Endothelial cell of umbilical vein (primary cell): ENCODE measurements at regions not wholly inside any gene's neighbourhood (a gene's known extent, or its start where the extent isn't known, plus 50 kb on each side); places are given as distances from the start of the nearest gene placed in this dataset.

Experiments
- BruUV-seq: library from RNA; stranded (reverse); fragments of 400-500 nt; replicated peaks from 2 replicates; lab custom pipeline; 2021; lab: Mats Ljungman, UMichigan
- CTCF ChIA-PET: fragments of 300-600, 350-600 bp; sonication (Branson Sonifier 250); formaldehyde crosslinking; loops from one replicate; lab custom pipeline; 2021; ENCODE audit warnings: antibody characterized with exemption, inconsistent platforms; lab: Charles Lee
- POLR2A ChIA-PET: fragments of 300-600, 350-600 bp; sonication (Branson Sonifier 250); formaldehyde crosslinking; loops from one replicate; lab custom pipeline; 2021; ENCODE audit warnings: antibody characterized with exemption, inconsistent platforms; lab: Charles Lee
- DNase-seq: peaks from one replicate; pipeline ENCODE4 v3.0.0-alpha.2; 2011; ENCODE audit warnings: low read depth, low spot score
- FAIRE-seq: peaks from 2 replicates; lab custom pipeline; 2011; peaks lifted over from hg19 to GRCh38; lab: Jason Lieb, UNC
- H2AFZ ChIP-seq: 2 replicates; pipeline ENCODE4 v1.6.0; 2012; ENCODE audit warnings: low read depth, low read length, control low read depth, inconsistent platforms
- H3K27ac ChIP-seq: 2 replicates; pipeline ENCODE4 v1.5.1; 2011; ENCODE audit warnings: low read depth, mild to moderate bottlenecking, control low read depth, low read length, moderate library complexity; ENCODE audit not compliant: insufficient read depth
- H3K27me3 ChIP-seq, 2 experiments: 2 replicates each; pipeline versions ENCODE4 v1.6.0 to v1.6.1; 2011; ENCODE audit warnings: low read length in 2 of 2, mixed read lengths in 1 of 2; ENCODE audit not compliant: control insufficient read depth in 2 of 2, insufficient read depth in 2 of 2
- H3K36me3 ChIP-seq, 2 experiments: 2 replicates in 1 of 2; 3 replicates in 1 of 2; pipeline ENCODE4 v1.5.1; 2011; ENCODE audit warnings: low read length in 2 of 2, mild to moderate bottlenecking in 1 of 2, moderate library complexity in 1 of 2; ENCODE audit not compliant: control insufficient read depth in 2 of 2, insufficient read depth in 2 of 2; ENCODE audit errors: extremely low read depth in 1 of 2
- H3K4me1 ChIP-seq: 3 replicates; pipeline ENCODE4 v1.5.1; 2011; ENCODE audit warnings: mild to moderate bottlenecking, low read length; ENCODE audit not compliant: control insufficient read depth, insufficient read depth; ENCODE audit errors: extremely low read depth
- H3K4me2 ChIP-seq: 2 replicates; pipeline ENCODE4 v1.6.1; 2011; ENCODE audit warnings: low read length, control low read depth, mixed read lengths; ENCODE audit not compliant: insufficient read depth
- H3K4me3 ChIP-seq, 3 experiments: fragments of 200-600 bp in 1 of 3; sonication (generic), shearing (Covaris generic) in 1 of 3; replicated peaks in 1 of 3; 2 replicates each; pipeline ENCODE4 v1.5.1; 2011 to 2016; ENCODE audit warnings: control low read depth in 3 of 3, low read length in 3 of 3, mild to moderate bottlenecking in 2 of 3, inconsistent platforms in 1 of 3, low read depth in 1 of 3, moderate library complexity in 1 of 3; ENCODE audit not compliant: insufficient read depth in 1 of 3
- H3K79me2 ChIP-seq: 2 replicates; pipeline ENCODE4 v1.6.0; 2012; ENCODE audit warnings: low read length, inconsistent platforms; ENCODE audit not compliant: control insufficient read depth, insufficient read depth
- H3K9ac ChIP-seq: replicated peaks from 2 replicates; pipeline ENCODE3; 2011; ENCODE audit warnings: low read length, control low read depth; ENCODE audit not compliant: insufficient read depth; ENCODE audit errors: extremely low read depth
- H3K9me1 ChIP-seq: replicated peaks from 3 replicates; pipeline ENCODE4 v1.6.0; 2011; ENCODE audit warnings: mild to moderate bottlenecking, low read length; ENCODE audit not compliant: control insufficient read depth, insufficient read depth; ENCODE audit errors: extremely low read depth
- H3K9me3 ChIP-seq: replicated peaks from 2 replicates; pipeline ENCODE4 v1.5.1; 2012; ENCODE audit warnings: low read length, inconsistent platforms; ENCODE audit not compliant: control insufficient read depth, insufficient read depth
- H4K20me1 ChIP-seq: replicated peaks from 2 replicates; pipeline ENCODE3; 2011; ENCODE audit warnings: mild to moderate bottlenecking, low read length; ENCODE audit not compliant: control insufficient read depth, insufficient read depth; ENCODE audit errors: extremely low read depth
- CTCF ChIP-seq, 2 donors: IDR thresholded peaks; 1 replicate in 1 of 2; 2 replicates in 1 of 2; pipeline ENCODE4 v1.5.1; 2011; ENCODE audit warnings: low read length in 2 of 2, mild to moderate bottlenecking in 2 of 2, moderate library complexity in 2 of 2, control low read depth in 1 of 2, inconsistent platforms in 1 of 2, low read depth in 1 of 2; ENCODE audit not compliant: insufficient read depth in 1 of 2; ENCODE audit errors: extremely low read depth in 1 of 2
- EZH2 ChIP-seq: IDR thresholded peaks from 2 replicates; pipeline ENCODE4 v1.6.1; 2012; ENCODE audit warnings: borderline replicate concordance, low read depth, mild to moderate bottlenecking, moderate library complexity, low read length, inconsistent platforms; ENCODE audit not compliant: severe bottlenecking
- FOS ChIP-seq: IDR thresholded peaks from 2 replicates; pipeline ENCODE4 v1.6.1; 2011; ENCODE audit warnings: mild to moderate bottlenecking, low read length, moderate library complexity, borderline replicate concordance; ENCODE audit not compliant: insufficient read depth
- GATA2 ChIP-seq: IDR thresholded peaks from 2 replicates; pipeline ENCODE4 v1.7.0; 2011; ENCODE audit warnings: low read depth, mild to moderate bottlenecking, moderate library complexity, mixed read lengths, low read length; ENCODE audit not compliant: insufficient read length, insufficient read depth
- JUN ChIP-seq: IDR thresholded peaks from 2 replicates; pipeline ENCODE4 v1.6.1; 2011; ENCODE audit warnings: borderline replicate concordance, low read depth; ENCODE audit not compliant: insufficient read length, insufficient read depth
- MAX ChIP-seq: IDR thresholded peaks from 2 replicates; pipeline ENCODE4 v1.6.1; 2011; ENCODE audit not compliant: insufficient read depth, insufficient read length
- MYC ChIP-seq: IDR thresholded peaks from one replicate; pipeline ENCODE4 v1.6.1; 2011; ENCODE audit warnings: mild to moderate bottlenecking, low read depth, low read length
- POLR2A ChIP-seq: IDR thresholded peaks from 2 replicates; pipeline ENCODE4 v1.6.1; 2012; ENCODE audit warnings: low read depth, mild to moderate bottlenecking, control low read depth, low read length
- POLR2AphosphoS5 ChIP-seq: IDR thresholded peaks from 2 replicates; pipeline ENCODE4 v1.6.1; 2012; ENCODE audit warnings: low read depth, mild to moderate bottlenecking, control low read depth, low read length, moderate library complexity; ENCODE audit not compliant: insufficient read depth
- dilution Hi-C: fragments of 300-500 bp; cut with MboI; formaldehyde crosslinking; loops from one replicate; pipeline ENCODE4 v1.15.0; 2019; ENCODE audit warnings: low sequenced_read_pairs; ENCODE audit not compliant: extremely low pct_ligation_motif_present
- intact Hi-C: fragments of 100-400 bp; cut with micrococcal nuclease; formaldehyde crosslinking; loops from one replicate; pipeline ENCODE4 v1.10.0; 2022

- CTCF ChIA-PET, result no interaction called here
- H3K79me2 ChIP-seq, result no peaks in the 10 kb centered on the region
- POLR2A ChIA-PET, result no interaction called here
- no TSS peak for BruUV-seq
- H3K4me3 ChIP-seq, result no peak overlapping the region
- H3K9me1 ChIP-seq, result no peaks in the 10 kb centered on the region
- no peak for FAIRE-seq
- H3K4me2 ChIP-seq, result no peak overlapping the region
- H3K27me3 ChIP-seq, result no peaks in the 10 kb centered on the region
- dilution Hi-C loops (no loop called here), intact Hi-C loops (no loop called here)
- H3K4me1 ChIP-seq, result no peaks in the 10 kb centered on the region
- H2AFZ ChIP-seq, result no peak overlapping the region
- H3K36me3 ChIP-seq, result no peaks in the 10 kb centered on the region
- H3K27ac ChIP-seq, result no peak overlapping the region
- no peak for DNase-seq
- H3K9me3 ChIP-seq, result no peaks in the 10 kb centered on the region
- H4K20me1 ChIP-seq, result no peaks in the 10 kb centered on the region
- no peak overlapping the region for H3K9ac ChIP-seq
- TF ChIP-seq POLR2A (no peak), JUN (no peak), POLR2AphosphoS5 (no peak), CTCF (IDR thresholded peaks at IDR 0.05; ENCODE audit: extremely low read depth in 1 of 2, insufficient read depth in 1 of 2, low read depth in 1 of 2, low read length in 2 of 2) (no peak), MYC (no peak), MAX (no peak), GATA2 (no peak), FOS (no peak), EZH2 (no peak)
Observed at GRCh38 chr11:92827132-92827531, 142.3 kb upstream of the MTNR1B start.
